HepG2 (cell line): ENCODE measurements at regions not wholly inside any gene's neighbourhood (a gene's known extent, or its start where the extent isn't known, plus 50 kb on each side); places are given as distances from the start of the nearest gene placed in this dataset.

ENCODE experiments used
- ATAC-seq: fragments of 200-7000 bp; cut with Tn5 transposase; 3 replicates; pipeline ENCODE4 v1.9.1; 2020; ENCODE audit warnings: mild to moderate bottlenecking, moderate library complexity
- BruUV-seq: library from RNA; stranded (reverse); fragments of 400-500 nt; replicated peaks from 2 replicates; lab custom pipeline; 2021; lab: Mats Ljungman, UMichigan
- CTCF ChIA-PET: fragments of 300-600 bp; formaldehyde crosslinking; extraction: SDS; loops from one replicate; lab custom pipeline; 2021; ENCODE audit warnings: low total read pairs, inconsistent platforms, low intra/inter-chr PET ratio; lab: Yijun Ruan, JAX
- POLR2A ChIA-PET: fragments of 350-600 bp; sonication (Branson Sonifier 250); formaldehyde crosslinking; loops from one replicate; lab custom pipeline; 2020; ENCODE audit warnings: antibody characterized with exemption, inconsistent platforms; lab: Yijun Ruan, JAX
- DNase-seq: peaks from one replicate; pipeline ENCODE4 v3.0.0-alpha.2; 2015; ENCODE audit warnings: low spot score
- FAIRE-seq: peaks from 3 replicates; lab custom pipeline; 2011; peaks lifted over from hg19 to GRCh38; lab: Jason Lieb, UNC
- H2AFZ ChIP-seq: one replicate; pipeline ENCODE4 v1.6.1; 2011; ENCODE audit warnings: low read length, inconsistent platforms
- H3K27ac ChIP-seq: fragments of 300-600 bp; 3 replicates; pipeline ENCODE4 v1.8.0; 2011; ENCODE audit warnings: mixed run types, mild to moderate bottlenecking, mixed read lengths, low read length, inconsistent platforms; ENCODE audit not compliant: insufficient read depth; ENCODE audit errors: extremely low read length
- H3K27me3 ChIP-seq, 2 experiments: fragments of 200-600 bp in 1 of 2; 2 replicates in 1 of 2; 3 replicates in 1 of 2; pipeline versions ENCODE4 v1.6.0 to v1.8.0; 2011; ENCODE audit warnings: low read length in 2 of 2, mild to moderate bottlenecking in 2 of 2, moderate library complexity in 2 of 2, inconsistent platforms in 1 of 2; ENCODE audit not compliant: insufficient read depth in 2 of 2, control insufficient read depth in 1 of 2
- H3K36me3 ChIP-seq, 2 experiments: fragments of 200-600 bp in 1 of 2; replicated peaks in 1 of 2; 2 replicates in 1 of 2; 3 replicates in 1 of 2; pipeline versions ENCODE4 v1.5.1 to v1.8.0; 2011; ENCODE audit warnings: low read length in 2 of 2, inconsistent platforms in 1 of 2; ENCODE audit not compliant: insufficient read depth in 2 of 2, control insufficient read depth in 1 of 2
- H3K4me1 ChIP-seq: 2 replicates; pipeline ENCODE4 v1.5.1; 2012; ENCODE audit warnings: low read length, inconsistent platforms; ENCODE audit not compliant: insufficient read depth
- H3K4me2 ChIP-seq: 2 replicates; pipeline ENCODE4 v1.6.0; 2011; ENCODE audit warnings: low read depth, low read length, inconsistent platforms
- H3K4me3 ChIP-seq, 3 experiments: fragments of 200-600 bp in 1 of 3; sonication (generic), shearing (Covaris generic) in 1 of 3; replicated peaks in 1 of 3; 2 replicates each; pipeline ENCODE4 v1.5.1; 2011 to 2016; ENCODE audit warnings: low read length in 3 of 3, inconsistent platforms in 2 of 3, low read depth in 2 of 3, mild to moderate bottlenecking in 2 of 3, control low read depth in 1 of 3, mixed read lengths in 1 of 3; ENCODE audit not compliant: insufficient read depth in 1 of 3
- H3K79me2 ChIP-seq: one replicate; pipeline ENCODE4 v1.6.1; 2011; ENCODE audit warnings: low read length, inconsistent platforms; ENCODE audit not compliant: insufficient read depth
- H3K9ac ChIP-seq: 2 replicates; pipeline ENCODE4 v1.6.0; 2011; ENCODE audit warnings: mild to moderate bottlenecking, low read depth, low read length, inconsistent platforms; ENCODE audit not compliant: insufficient read depth
- H3K9me3 ChIP-seq: 2 replicates; pipeline ENCODE4 v1.5.1; 2012; ENCODE audit warnings: mild to moderate bottlenecking, low read length
- H4K20me1 ChIP-seq: 2 replicates; pipeline ENCODE4 v1.6.0; 2011; ENCODE audit warnings: inconsistent platforms, mild to moderate bottlenecking, low read length, moderate library complexity; ENCODE audit not compliant: insufficient read depth
- BATF2 ChIP-seq: sonication (generic); formaldehyde crosslinking; IDR thresholded peaks from 2 replicates; pipeline ENCODE4 v1.8.0; 2022; ENCODE audit warnings: mild to moderate bottlenecking, missing genetic modification reagents, moderate library complexity
- JUNB ChIP-seq: sonication (generic); formaldehyde crosslinking; IDR thresholded peaks from 2 replicates; pipeline ENCODE4 v1.8.0; 2022; ENCODE audit warnings: missing genetic modification reagents, mild to moderate bottlenecking, borderline replicate concordance
- MTF2 ChIP-seq: sonication (generic); formaldehyde crosslinking; IDR thresholded peaks from 2 replicates; pipeline ENCODE4 v1.5.0; 2020; ENCODE audit warnings: missing genetic modification reagents, borderline replicate concordance
- TBX3 ChIP-seq: fragments of 450-650 bp; IDR thresholded peaks from 2 replicates; pipeline ENCODE4 v1.6.1; 2017; ENCODE audit warnings: antibody characterized with exemption, mild to moderate bottlenecking, inconsistent platforms, borderline replicate concordance
- TCF7 ChIP-seq: sonication (generic); IDR thresholded peaks from 2 replicates; pipeline ENCODE4 v1.6.1; 2016; ENCODE audit warnings: antibody characterized with exemption, low read depth
- ZNF280D ChIP-seq: sonication (generic); formaldehyde crosslinking; IDR thresholded peaks from 2 replicates; pipeline ENCODE4 v1.5.1; 2020; ENCODE audit warnings: mild to moderate bottlenecking, missing genetic modification reagents
- ZNF282 ChIP-seq: fragments of 450-650 bp; IDR thresholded peaks from 2 replicates; pipeline ENCODE4 v1.6.1; 2018; ENCODE audit not compliant: partially characterized antibody
- ZNF556 ChIP-seq: sonication (generic); formaldehyde crosslinking; IDR thresholded peaks from 2 replicates; pipeline ENCODE4 v1.4.0; 2020; ENCODE audit warnings: mild to moderate bottlenecking, missing genetic modification reagents, borderline replicate concordance
- ZNF83 ChIP-seq: sonication (generic); formaldehyde crosslinking; IDR thresholded peaks from 2 replicates; pipeline ENCODE4 v1.4.0; 2020; ENCODE audit warnings: missing genetic modification reagents, mild to moderate bottlenecking, borderline replicate concordance
- WGBS: methylation state at CpG from one replicate; pipeline ENCODE4 v1.1.6; 2017; ENCODE audit warnings: low lambda C conversion rate; 5-methylcytosine and 5-hydroxymethylcytosine counted together
- in situ Hi-C: cut with HindIII; loops from 2 replicates; pipeline ENCODE4 v1.10.0; 2017; ENCODE audit warnings: low pct_unique_long_range_greater_than_20kb; ENCODE audit not compliant: extremely low pct_ligation_motif_present
- intact Hi-C: fragments of 100-400 bp; cut with micrococcal nuclease; formaldehyde crosslinking; loops from one replicate; pipeline ENCODE4 v1.10.0; 2022; ENCODE audit not compliant: unreplicated experiment
- TF ChIP-seq, protein P1 (sequence below): sonication (generic); formaldehyde crosslinking; IDR thresholded peaks from 2 replicates; pipeline ENCODE4 v1.8.1; 2023; ENCODE audit warnings: mild to moderate bottlenecking, inconsistent platforms, moderate library complexity, missing genetic modification reagents, borderline replicate concordance

DNA sequence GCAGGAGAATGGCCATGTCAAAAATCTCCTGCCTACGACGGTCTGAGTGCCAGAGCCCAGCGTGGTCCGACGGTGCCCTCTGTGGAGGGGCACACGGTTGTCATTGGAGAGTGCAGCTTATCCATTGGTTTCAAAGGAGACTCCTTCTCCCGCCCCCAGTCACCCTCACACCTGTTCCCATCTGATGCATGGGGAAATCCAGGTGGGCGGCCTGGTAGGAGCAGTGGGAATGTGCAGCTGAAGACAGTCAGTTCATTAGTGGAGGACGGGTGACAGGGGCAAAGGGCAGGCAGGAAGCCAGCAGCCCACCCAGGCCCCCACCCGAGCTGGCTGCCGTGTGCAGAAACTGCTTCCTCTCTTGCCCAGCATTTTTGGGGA is 162.3 kb downstream of the IRF8 start:
- intact Hi-C loops: no loop called here
- no peak overlapping the region for H3K27ac ChIP-seq
- no peak for FAIRE-seq
- no peaks in the 10 kb centered on the region for H3K4me1 ChIP-seq
- no peak overlapping the region for H2AFZ ChIP-seq
- no peak overlapping the region for H3K9ac ChIP-seq
- H3K4me2 ChIP-seq: no peak overlapping the region
- in situ Hi-C loops: no loop called here
- WGBS: 25% methylated on average over 11 of the region's 11 CpGs
- BruUV-seq: no TSS peak
- H3K36me3 ChIP-seq: no peaks in the 10 kb centered on the region
- TF ChIP-seq ZNF280D (CRISPR knock-in tag) (no peak), MTF2 (no peak), BATF2 (CRISPR knock-in tag) (no peak), JUNB (CRISPR knock-in tag) (no peak), ZNF556 (no peak), TCF7 (no peak), TBX3 (no peak), ZNF282 (no peak), ZNF83 (no peak)
- TF ChIP-seq, protein P1, sequence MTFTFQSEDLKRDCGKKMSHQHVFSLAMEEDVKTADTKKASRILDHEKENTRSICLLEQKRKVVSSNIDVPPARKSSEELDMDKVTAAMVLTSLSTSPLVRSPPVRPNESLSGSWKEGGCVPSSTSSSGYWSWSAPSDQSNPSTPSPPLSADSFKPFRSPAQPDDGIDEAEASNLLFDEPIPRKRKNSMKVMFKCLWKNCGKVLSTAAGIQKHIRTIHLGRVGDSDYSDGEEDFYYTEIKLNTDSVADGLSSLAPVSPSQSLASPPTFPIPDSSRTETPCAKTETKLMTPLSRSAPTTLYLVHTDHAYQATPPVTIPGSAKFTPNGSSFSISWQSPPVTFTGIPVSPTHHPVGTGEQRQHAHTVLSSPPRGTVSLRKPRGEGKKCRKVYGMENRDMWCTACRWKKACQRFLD (CRISPR knock-in tag): no peak
- CTCF ChIA-PET: no interaction called here
- H3K27me3 ChIP-seq: peaks cover 7 to 55% of the 10 kb centered on the region in 2 experiments; a peak in 4 of 5 replicates
- no peaks in the 10 kb centered on the region for H4K20me1 ChIP-seq
- no peaks in the 10 kb centered on the region for H3K79me2 ChIP-seq
- H3K9me3 ChIP-seq: no peaks in the 10 kb centered on the region
- no peak overlapping the region for H3K4me3 ChIP-seq
- POLR2A ChIA-PET: no interaction called here
- DNase-seq: no peak
- no peak for ATAC-seq
